ENCODE measurements at regions not wholly inside any gene's neighbourhood (a gene's known extent, or its start where the extent isn't known, plus 50 kb on each side); places are given as distances from the start of the nearest gene placed in this dataset.
"Not testable (repeated sequence)": the region's sequence is repeated elsewhere in the genome, so short reads cannot be mapped to it uniquely, and the experiment has no call there.

- Histone ChIP-seq H3K9ac (ENCODE audit: low read depth, low read length) (no peak overlapping the region), H3K27me3 (ENCODE audit: control insufficient read depth, insufficient read depth, low read length) (no peaks in the 10 kb centered on the region), H3K4me1 (ENCODE audit: control insufficient read depth, insufficient read depth, low read length) (no peaks in the 10 kb centered on the region), H3K4me3 (ENCODE audit: low read length) (no peak overlapping the region), H3K36me3 (ENCODE audit: insufficient read depth, low read length) (no peaks in the 10 kb centered on the region), H3K9me3 (replicated peaks; ENCODE audit: low read length) (no peaks in the 10 kb centered on the region), H3K4me2 (ENCODE audit: low read length) (no peak overlapping the region)
These were observed 1093.3 kb upstream of the CDH8 start for GRCh38 chr16:63129411-63130125.

GRCh38 chr16:63119905-63120304 lies 1083.7 kb upstream of the CDH8 start:
- H3K27me3 ChIP-seq (ENCODE audit: control insufficient read depth, insufficient read depth, low read length); H3K36me3 ChIP-seq (ENCODE audit: insufficient read depth, low read length); H3K9me3 ChIP-seq (replicated peaks; ENCODE audit: low read length); H3K9ac ChIP-seq (ENCODE audit: low read depth, low read length); H3K4me3 ChIP-seq (ENCODE audit: low read length); H3K4me2 ChIP-seq (ENCODE audit: low read length); H3K4me1 ChIP-seq (ENCODE audit: control insufficient read depth, insufficient read depth, low read length): not testable (repeated sequence)

GRCh38 chr16:63100082-63100481 lies 1063.8 kb upstream of the CDH8 start:
- Histone ChIP-seq H3K9ac (ENCODE audit: low read depth, low read length) (no peak overlapping the region), H3K36me3 (ENCODE audit: insufficient read depth, low read length) (no peaks in the 10 kb centered on the region), H3K4me2 (ENCODE audit: low read length) (no peak overlapping the region), H3K27me3 (ENCODE audit: control insufficient read depth, insufficient read depth, low read length) (no peaks in the 10 kb centered on the region), H3K9me3 (replicated peaks; ENCODE audit: low read length) (peaks cover 5% of the 10 kb centered on the region), H3K4me3 (ENCODE audit: low read length) (no peak overlapping the region), H3K4me1 (ENCODE audit: control insufficient read depth, insufficient read depth, low read length) (no peaks in the 10 kb centered on the region)

- no peaks in the 10 kb centered on the region for H3K27me3 ChIP-seq (ENCODE audit: control insufficient read depth, insufficient read depth, low read length)
- H3K9me3 ChIP-seq (replicated peaks; ENCODE audit: low read length), result no peaks in the 10 kb centered on the region
- H3K4me1 ChIP-seq (ENCODE audit: control insufficient read depth, insufficient read depth, low read length), result no peaks in the 10 kb centered on the region
- H3K4me2 ChIP-seq (ENCODE audit: low read length), result no peak overlapping the region
- H3K4me3 ChIP-seq (ENCODE audit: low read length), result no peak overlapping the region
- no peaks in the 10 kb centered on the region for H3K36me3 ChIP-seq (ENCODE audit: insufficient read depth, low read length)
- H3K9ac ChIP-seq (ENCODE audit: low read depth, low read length), result no peak overlapping the region
These were observed 1060.6 kb upstream of the CDH8 start for GRCh38 chr16:63096857-63097256.

- no peaks in the 10 kb centered on the region for H3K36me3 ChIP-seq (ENCODE audit: insufficient read depth, low read length)
- no peaks in the 10 kb centered on the region for H3K27me3 ChIP-seq (ENCODE audit: control insufficient read depth, insufficient read depth, low read length)
- no peak overlapping the region for H3K9ac ChIP-seq (ENCODE audit: low read depth, low read length)
- H3K4me3 ChIP-seq (ENCODE audit: low read length), result no peak overlapping the region
- H3K9me3 ChIP-seq (replicated peaks; ENCODE audit: low read length), result peaks cover 2% of the 10 kb centered on the region
- no peak overlapping the region for H3K4me2 ChIP-seq (ENCODE audit: low read length)
- no peaks in the 10 kb centered on the region for H3K4me1 ChIP-seq (ENCODE audit: control insufficient read depth, insufficient read depth, low read length)
These were observed 1056.5 kb upstream of the CDH8 start for GRCh38 chr16:63092736-63093135.

- H3K4me1 ChIP-seq (ENCODE audit: control insufficient read depth, insufficient read depth, low read length), result no peaks in the 10 kb centered on the region
- H3K27me3 ChIP-seq (ENCODE audit: control insufficient read depth, insufficient read depth, low read length), result no peaks in the 10 kb centered on the region
- H3K4me3 ChIP-seq (ENCODE audit: low read length), result no peak overlapping the region
- no peaks in the 10 kb centered on the region for H3K9me3 ChIP-seq (replicated peaks; ENCODE audit: low read length)
- no peak overlapping the region for H3K9ac ChIP-seq (ENCODE audit: low read depth, low read length)
- no peaks in the 10 kb centered on the region for H3K36me3 ChIP-seq (ENCODE audit: insufficient read depth, low read length)
- H3K4me2 ChIP-seq (ENCODE audit: low read length), result no peak overlapping the region
These were observed 1045.9 kb upstream of the CDH8 start for GRCh38 chr16:63082101-63082500.

GRCh38 chr16:63080746-63081145 lies 1044.5 kb upstream of the CDH8 start:
- Histone ChIP-seq H3K27me3 (ENCODE audit: control insufficient read depth, insufficient read depth, low read length) (no peaks in the 10 kb centered on the region), H3K9ac (ENCODE audit: low read depth, low read length) (no peak overlapping the region), H3K9me3 (replicated peaks; ENCODE audit: low read length) (no peaks in the 10 kb centered on the region), H3K4me2 (ENCODE audit: low read length) (no peak overlapping the region), H3K36me3 (ENCODE audit: insufficient read depth, low read length) (no peaks in the 10 kb centered on the region), H3K4me3 (ENCODE audit: low read length) (no peak overlapping the region), H3K4me1 (ENCODE audit: control insufficient read depth, insufficient read depth, low read length) (no peaks in the 10 kb centered on the region)

- no peak overlapping the region for H3K9ac ChIP-seq (ENCODE audit: low read depth, low read length)
- H3K4me1 ChIP-seq (ENCODE audit: control insufficient read depth, insufficient read depth, low read length), result no peaks in the 10 kb centered on the region
- H3K9me3 ChIP-seq (replicated peaks; ENCODE audit: low read length), result no peaks in the 10 kb centered on the region
- no peaks in the 10 kb centered on the region for H3K36me3 ChIP-seq (ENCODE audit: insufficient read depth, low read length)
- H3K4me3 ChIP-seq (ENCODE audit: low read length), result no peak overlapping the region
- H3K27me3 ChIP-seq (ENCODE audit: control insufficient read depth, insufficient read depth, low read length), result no peaks in the 10 kb centered on the region
- no peak overlapping the region for H3K4me2 ChIP-seq (ENCODE audit: low read length)
These were observed 1032.8 kb upstream of the CDH8 start for GRCh38 chr16:63069047-63069446.

GRCh38 chr16:63067141-63067540 lies 1030.9 kb upstream of the CDH8 start:
- Histone ChIP-seq H3K9me3 (replicated peaks; ENCODE audit: low read length) (no peaks in the 10 kb centered on the region), H3K4me3 (ENCODE audit: low read length) (no peak overlapping the region), H3K4me1 (ENCODE audit: control insufficient read depth, insufficient read depth, low read length) (no peaks in the 10 kb centered on the region), H3K36me3 (ENCODE audit: insufficient read depth, low read length) (no peaks in the 10 kb centered on the region), H3K4me2 (ENCODE audit: low read length) (no peak overlapping the region), H3K27me3 (ENCODE audit: control insufficient read depth, insufficient read depth, low read length) (no peaks in the 10 kb centered on the region), H3K9ac (ENCODE audit: low read depth, low read length) (no peak overlapping the region)

- Histone ChIP-seq H3K9me3 (replicated peaks; ENCODE audit: low read length) (no peaks in the 10 kb centered on the region), H3K4me2 (ENCODE audit: low read length) (no peak overlapping the region), H3K27me3 (ENCODE audit: control insufficient read depth, insufficient read depth, low read length) (no peaks in the 10 kb centered on the region), H3K4me3 (ENCODE audit: low read length) (no peak overlapping the region), H3K9ac (ENCODE audit: low read depth, low read length) (no peak overlapping the region), H3K36me3 (ENCODE audit: insufficient read depth, low read length) (no peaks in the 10 kb centered on the region), H3K4me1 (ENCODE audit: control insufficient read depth, insufficient read depth, low read length) (no peaks in the 10 kb centered on the region)
These were observed 1030.3 kb upstream of the CDH8 start for GRCh38 chr16:63066552-63066951.

GRCh38 chr16:63061319-63061718 lies 1025.1 kb upstream of the CDH8 start:
- Histone ChIP-seq H3K36me3 (ENCODE audit: insufficient read depth, low read length) (no peaks in the 10 kb centered on the region), H3K9me3 (replicated peaks; ENCODE audit: low read length) (peaks cover 10% of the 10 kb centered on the region), H3K4me2 (ENCODE audit: low read length) (no peak overlapping the region), H3K9ac (ENCODE audit: low read depth, low read length) (no peak overlapping the region), H3K27me3 (ENCODE audit: control insufficient read depth, insufficient read depth, low read length) (no peaks in the 10 kb centered on the region), H3K4me1 (ENCODE audit: control insufficient read depth, insufficient read depth, low read length) (no peaks in the 10 kb centered on the region), H3K4me3 (ENCODE audit: low read length) (no peak overlapping the region)

GRCh38 chr16:63059676-63060075 lies 1023.4 kb upstream of the CDH8 start:
- H3K9me3 ChIP-seq (replicated peaks; ENCODE audit: low read length), result peaks cover 10% of the 10 kb centered on the region

More at GRCh38 chr16:63059676-63060075, 1023.4 kb upstream of the CDH8 start:
- H3K4me2 ChIP-seq (ENCODE audit: low read length), result no peak overlapping the region
- no peaks in the 10 kb centered on the region for H3K4me1 ChIP-seq (ENCODE audit: control insufficient read depth, insufficient read depth, low read length)
- H3K36me3 ChIP-seq (ENCODE audit: insufficient read depth, low read length), result no peaks in the 10 kb centered on the region
- H3K27me3 ChIP-seq (ENCODE audit: control insufficient read depth, insufficient read depth, low read length), result no peaks in the 10 kb centered on the region
- H3K9ac ChIP-seq (ENCODE audit: low read depth, low read length), result no peak overlapping the region
- no peak overlapping the region for H3K4me3 ChIP-seq (ENCODE audit: low read length)
